GM12872 (cell line): ENCODE measurements at regions not wholly inside any gene's neighbourhood (a gene's known extent, or its start where the extent isn't known, plus 50 kb on each side); places are given as distances from the start of the nearest gene placed in this dataset.

Experiments used
- CTCF ChIP-seq: IDR thresholded peaks from 3 replicates; pipeline ENCODE4 v1.5.1; 2011; ENCODE audit warnings: low read depth, mild to moderate bottlenecking, low read length, moderate library complexity; ENCODE audit not compliant: insufficient read depth

DNA sequence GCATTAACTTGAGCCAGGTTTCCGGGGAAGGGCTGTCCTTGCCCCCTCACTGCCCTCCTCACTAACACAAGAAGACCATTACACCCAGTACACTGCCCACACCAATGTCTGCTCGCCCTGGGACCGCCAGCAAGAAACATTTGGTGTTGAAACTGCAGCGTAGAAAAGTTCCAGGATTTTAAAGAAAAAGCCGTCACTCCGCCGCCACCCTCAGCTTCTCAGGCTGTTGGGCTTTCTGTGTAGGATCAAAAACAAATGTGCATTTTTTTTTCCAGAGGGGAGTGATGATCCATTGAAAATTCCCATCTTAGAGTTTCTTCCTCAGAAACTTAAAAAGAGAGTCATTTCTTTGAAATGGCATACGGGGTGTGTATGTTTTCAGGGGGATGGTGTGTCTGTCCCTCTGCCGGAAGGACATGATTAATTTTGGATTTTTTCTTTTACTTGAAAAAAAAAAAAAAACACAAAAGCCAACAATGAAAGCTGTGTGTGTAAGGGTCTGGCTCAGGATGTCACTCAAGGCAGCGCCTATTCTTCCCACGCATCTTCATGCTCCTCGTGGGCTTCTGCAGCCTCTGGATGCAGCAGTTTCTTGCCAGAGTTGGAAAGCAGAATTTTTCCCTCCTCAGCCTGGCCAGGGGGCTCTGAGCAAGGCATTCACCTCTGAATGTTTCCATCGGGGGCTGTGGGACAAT is 184.9 kb downstream of the GLI2 start:
- no peak for TF ChIP-seq CTCF

GRCh38 chr2:120921457-120921856 is 185.8 kb downstream of the GLI2 start:
- TF ChIP-seq CTCF: no peak

DNA sequence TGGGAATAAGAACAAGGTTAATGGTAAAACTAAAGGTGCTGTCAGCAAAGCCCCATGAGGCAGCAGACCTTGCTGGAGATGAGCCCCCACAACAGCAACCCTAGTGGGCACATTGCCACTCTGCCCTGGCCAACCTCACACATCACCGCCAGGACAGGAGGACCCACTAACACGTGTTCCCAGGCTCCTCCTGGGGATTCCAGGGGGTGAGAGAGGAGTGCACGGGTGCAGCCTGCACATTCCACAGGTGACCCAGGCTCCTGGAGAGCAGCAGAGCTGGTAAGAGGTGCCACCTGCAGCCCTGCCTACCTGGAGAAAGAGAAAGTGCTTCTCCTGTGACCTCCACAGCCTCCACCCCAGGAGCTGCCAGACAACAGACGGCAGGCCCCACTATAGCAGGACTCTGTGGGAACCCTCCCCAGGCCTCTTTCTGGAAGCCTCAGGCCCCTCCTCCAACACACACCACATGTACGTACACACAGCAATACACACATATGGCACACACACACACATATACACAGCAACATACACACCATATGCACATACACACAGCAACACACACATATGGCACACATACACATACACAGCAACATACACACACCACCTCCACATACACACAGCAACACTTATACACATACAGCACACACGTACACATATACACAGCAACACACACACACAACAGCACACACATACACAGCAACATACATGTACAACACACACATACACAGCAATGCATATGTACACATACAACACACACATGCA is 187.1 kb downstream of the GLI2 start:
- TF ChIP-seq CTCF: no peak

- TF ChIP-seq CTCF: no peak
These were observed 187.8 kb downstream of the GLI2 start for GRCh38 chr2:120923426-120923825.

- TF ChIP-seq CTCF: no peak
These were observed 189.3 kb downstream of the GLI2 start for GRCh38 chr2:120924924-120925323.

DNA sequence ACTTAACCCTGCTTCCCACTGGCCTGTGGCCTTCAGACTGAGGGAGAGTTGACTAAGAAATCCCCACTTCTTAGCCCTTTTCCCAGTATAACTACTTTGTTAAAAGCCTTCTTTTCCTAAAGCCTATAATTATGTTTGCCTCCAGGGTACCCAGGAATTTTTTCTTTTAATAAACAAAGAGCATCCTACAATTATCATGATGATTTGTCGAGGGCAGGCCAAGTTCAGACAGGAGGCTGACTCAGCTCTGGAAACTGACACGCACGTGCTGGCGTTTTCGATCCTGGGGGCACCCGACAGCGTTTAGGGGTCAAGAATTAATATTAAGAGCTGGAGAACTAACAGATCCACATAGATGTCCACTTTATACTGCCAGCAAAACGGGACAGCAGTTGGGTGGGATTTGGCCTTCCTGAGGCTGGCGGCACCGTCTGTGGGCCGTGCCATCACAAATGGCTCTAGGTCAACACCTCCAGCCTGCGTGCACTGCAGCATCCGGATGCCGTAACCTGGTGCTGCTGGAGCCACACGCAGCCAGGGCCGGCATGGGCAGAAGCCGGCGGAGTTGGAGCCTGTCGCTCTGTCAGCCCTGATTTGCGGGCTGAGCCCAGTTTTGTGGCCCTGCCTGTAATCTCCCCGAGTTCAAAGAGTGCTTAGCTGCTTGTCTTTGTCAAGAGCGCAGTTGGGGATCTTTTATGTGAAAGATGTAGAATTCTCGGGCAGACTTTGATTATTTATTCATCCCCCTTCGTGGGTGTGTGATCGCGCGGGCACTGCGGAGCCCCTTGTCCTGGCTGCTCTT is 191.0 kb downstream of the GLI2 start:
- no peak for TF ChIP-seq CTCF

DNA sequence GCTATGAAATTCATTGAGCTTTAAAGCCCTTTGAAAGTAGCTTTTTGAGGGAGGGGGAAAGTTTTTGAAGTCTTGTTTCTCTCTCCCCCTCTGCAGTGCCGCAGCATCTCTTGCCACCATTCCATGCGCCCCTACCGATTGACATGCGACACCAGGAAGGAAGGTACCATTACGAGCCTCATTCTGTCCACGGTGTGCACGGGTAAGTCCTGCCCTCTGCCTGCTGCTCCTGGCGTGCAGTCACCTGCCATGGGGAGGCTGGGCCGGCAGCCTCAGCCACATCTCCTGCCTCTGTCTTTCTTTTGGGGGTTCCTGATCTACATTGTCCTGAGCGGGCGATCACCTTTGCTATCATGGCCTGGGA is 191.6 kb downstream of the GLI2 start:
- TF ChIP-seq CTCF: no peak
